Hepatocyte (in vitro differentiated cells): ENCODE measurements at regions not wholly inside any gene's neighbourhood (a gene's known extent, or its start where the extent isn't known, plus 50 kb on each side); places are given as distances from the start of the nearest gene placed in this dataset.

Experiments
- CTCF ChIP-seq: fragments of 200-600 bp; sonication (generic); IDR thresholded peaks from 2 replicates; pipeline ENCODE4 v1.5.1; 2016; ENCODE audit warnings: antibody characterized with exemption, mild to moderate bottlenecking; ENCODE audit not compliant: poor library complexity
- EZH2 ChIP-seq: fragments of 200-600 bp; sonication (generic); IDR thresholded peaks from 2 replicates; pipeline ENCODE4 v1.6.1; 2016; ENCODE audit warnings: antibody characterized with exemption, mild to moderate bottlenecking, borderline replicate concordance
- EZH2phosphoT487 ChIP-seq: fragments of 200-600 bp; sonication (generic); IDR thresholded peaks from one replicate; pipeline ENCODE4 v1.6.1; 2018; ENCODE audit warnings: antibody characterized with exemption, mild to moderate bottlenecking, low read depth, moderate library complexity; ENCODE audit not compliant: unreplicated experiment, severe bottlenecking

DNA sequence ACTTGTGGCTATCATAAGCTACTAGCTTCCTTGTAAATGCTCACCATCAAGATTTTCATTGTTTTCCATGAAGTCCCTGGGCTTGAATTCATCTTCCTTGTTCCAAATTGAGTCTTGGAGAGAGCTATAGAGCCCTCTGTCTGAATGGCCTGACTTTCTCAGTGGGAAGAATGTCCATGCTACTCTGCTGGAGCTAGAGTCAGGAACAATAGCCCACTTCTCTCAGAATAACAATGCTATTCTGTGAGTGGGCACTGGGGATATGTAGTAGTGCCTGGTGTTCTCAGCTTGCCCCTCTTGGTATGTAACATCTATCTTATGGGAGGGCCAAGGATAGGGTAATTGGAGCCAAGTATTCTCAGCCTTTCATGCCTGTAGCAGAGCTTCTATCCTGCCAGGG lies 127.6 kb upstream of the TRHDE start:
- TF ChIP-seq CTCF, result no peak
- no peak for TF ChIP-seq EZH2
- TF ChIP-seq EZH2phosphoT487, result no peak
